CD4-positive, CD25-positive, alpha-beta regulatory T cell (primary cell): ENCODE measurements at regions not wholly inside any gene's neighbourhood (a gene's known extent, or its start where the extent isn't known, plus 50 kb on each side); places are given as distances from the start of the nearest gene placed in this dataset.

Experiments used
- ATAC-seq, 2 donors: fragments of 150-1000 bp; cut with Tn5 transposase; one replicate each; pipeline ENCODE4 v1.10.0; 2021; ENCODE audit warnings: low read depth in 2 of 2, moderate number of reproducible peaks in 2 of 2, moderate library complexity in 1 of 2
- DNase-seq, 3 donors: peaks; one replicate each; pipeline versions ENCODE4 v3.0.0 to v3.0.0-alpha.2; 2012 to 2022; ENCODE audit warnings: mixed read lengths in 1 of 3
- H3K27ac ChIP-seq: one replicate; pipeline ENCODE4 v1.7.0; 2013; ENCODE audit warnings: mild to moderate bottlenecking, low read length; ENCODE audit not compliant: insufficient read depth, poor library complexity, severe bottlenecking
- H3K27me3 ChIP-seq: one replicate; pipeline ENCODE4 v1.7.0; 2013; ENCODE audit warnings: low read length; ENCODE audit not compliant: control insufficient read depth, insufficient read depth
- H3K36me3 ChIP-seq: one replicate; pipeline ENCODE4 v1.7.0; 2013; ENCODE audit warnings: mild to moderate bottlenecking, low read length, moderate library complexity; ENCODE audit not compliant: control insufficient read depth, insufficient read depth
- H3K4me1 ChIP-seq: 2 replicates; pipeline ENCODE4 v1.7.0; 2013; ENCODE audit warnings: mild to moderate bottlenecking, low read length; ENCODE audit not compliant: insufficient read depth, control insufficient read depth, poor library complexity, severe bottlenecking
- H3K4me3 ChIP-seq: one replicate; pipeline ENCODE4 v1.7.0; 2013; ENCODE audit warnings: low read depth, mild to moderate bottlenecking, low read length, moderate library complexity
- H3K9me3 ChIP-seq, 2 experiments: 1 replicate in 1 of 2; 2 replicates in 1 of 2; pipeline ENCODE4 v1.7.0; 2013; ENCODE audit warnings: low read length in 2 of 2, mild to moderate bottlenecking in 1 of 2, moderate library complexity in 1 of 2; ENCODE audit not compliant: control insufficient read depth in 2 of 2
- H3K27ac Mint-ChIP-seq, 3 donors: one replicate each; pipeline ENCODE4 v1.8.0; 2020 to 2022; ENCODE audit warnings: mild to moderate bottlenecking in 3 of 3, mixed read lengths in 3 of 3, moderate library complexity in 2 of 3
- H3K27me3 Mint-ChIP-seq: one replicate; pipeline ENCODE4 v1.8.0; 2022; ENCODE audit warnings: mild to moderate bottlenecking, mixed read lengths
- H3K36me3 Mint-ChIP-seq: one replicate; pipeline ENCODE4 v1.8.0; 2020; ENCODE audit warnings: mixed read lengths
- H3K4me1 Mint-ChIP-seq, 4 donors: one replicate each; pipeline ENCODE4 v1.8.0; 2020 to 2022; ENCODE audit warnings: mixed read lengths in 4 of 4, mild to moderate bottlenecking in 1 of 4
- H3K4me3 Mint-ChIP-seq, 4 donors: one replicate each; pipeline ENCODE4 v1.8.0; 2020 to 2022; ENCODE audit warnings: mild to moderate bottlenecking in 4 of 4, mixed read lengths in 4 of 4, moderate library complexity in 3 of 4
- H3K9me3 Mint-ChIP-seq, 7 donors: one replicate each; pipeline ENCODE4 v1.8.0; 2020 to 2022; ENCODE audit warnings: mixed read lengths in 7 of 7, mild to moderate bottlenecking in 3 of 7, moderate library complexity in 2 of 7

GRCh38 chr2:71936076-71937030 is 211.3 kb downstream of the CYP26B1 start:
- Mint-ChIP-seq H3K4me1 (no peaks in the 10 kb centered on the region), H3K27me3 (peaks cover 4% of the 10 kb centered on the region), H3K27ac (no peak overlapping the region), H3K4me3 (no peak overlapping the region), H3K36me3 (no peaks in the 10 kb centered on the region), H3K9me3 (no peaks in the 10 kb centered on the region)
- Histone ChIP-seq H3K36me3 (no peaks in the 10 kb centered on the region), H3K9me3 (no peaks in the 10 kb centered on the region), H3K4me3 (no peak overlapping the region), H3K27ac (no peak overlapping the region), H3K4me1 (no peaks in the 10 kb centered on the region), H3K27me3 (no peaks in the 10 kb centered on the region)
- DNase-seq (no peak), ATAC-seq (no peak)

DNA sequence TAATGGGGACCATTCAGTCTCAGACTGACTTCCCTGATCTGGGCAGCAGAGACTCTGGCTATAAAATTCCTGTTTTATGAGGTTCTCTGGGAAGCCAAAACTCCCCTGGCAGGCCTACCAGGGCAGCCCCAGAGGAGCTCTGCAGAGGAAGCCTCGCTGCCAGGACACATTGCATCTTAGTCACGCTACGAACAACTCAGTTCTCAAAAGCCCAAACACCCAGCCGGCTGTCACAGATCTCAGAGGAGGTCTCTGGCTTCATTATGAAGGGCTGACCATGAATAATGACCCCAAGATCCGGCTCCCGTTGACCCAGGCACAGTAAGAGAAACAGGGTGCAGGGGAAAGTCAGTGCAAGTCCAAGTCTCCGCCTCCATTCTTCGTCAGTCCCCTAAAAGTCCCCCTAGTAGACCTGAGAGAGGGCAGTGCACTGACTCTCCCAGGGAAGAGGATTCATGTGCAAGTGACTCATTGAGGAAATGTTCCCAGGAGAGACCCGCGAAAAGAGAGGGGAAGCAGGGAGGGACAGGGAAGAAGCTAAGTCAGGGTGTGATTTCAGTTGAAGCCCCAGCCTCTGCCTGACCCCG is 212.3 kb downstream of the CYP26B1 start:
- no peaks in the 10 kb centered on the region for H3K9me3 ChIP-seq
- H3K27me3 ChIP-seq, result no peaks in the 10 kb centered on the region
- H3K9me3 Mint-ChIP-seq, result no peaks in the 10 kb centered on the region
- DNase-seq, result no peak
- peaks cover 4% of the 10 kb centered on the region for H3K27me3 Mint-ChIP-seq
- no peak for ATAC-seq
- no peaks in the 10 kb centered on the region for H3K36me3 ChIP-seq
- no peaks in the 10 kb centered on the region for H3K36me3 Mint-ChIP-seq
- H3K4me3 ChIP-seq, result no peak overlapping the region
- H3K4me1 Mint-ChIP-seq, result no peaks in the 10 kb centered on the region
- H3K27ac ChIP-seq, result no peak overlapping the region
- no peak overlapping the region for H3K27ac Mint-ChIP-seq
- no peaks in the 10 kb centered on the region for H3K4me1 ChIP-seq
- no peak overlapping the region for H3K4me3 Mint-ChIP-seq

DNA sequence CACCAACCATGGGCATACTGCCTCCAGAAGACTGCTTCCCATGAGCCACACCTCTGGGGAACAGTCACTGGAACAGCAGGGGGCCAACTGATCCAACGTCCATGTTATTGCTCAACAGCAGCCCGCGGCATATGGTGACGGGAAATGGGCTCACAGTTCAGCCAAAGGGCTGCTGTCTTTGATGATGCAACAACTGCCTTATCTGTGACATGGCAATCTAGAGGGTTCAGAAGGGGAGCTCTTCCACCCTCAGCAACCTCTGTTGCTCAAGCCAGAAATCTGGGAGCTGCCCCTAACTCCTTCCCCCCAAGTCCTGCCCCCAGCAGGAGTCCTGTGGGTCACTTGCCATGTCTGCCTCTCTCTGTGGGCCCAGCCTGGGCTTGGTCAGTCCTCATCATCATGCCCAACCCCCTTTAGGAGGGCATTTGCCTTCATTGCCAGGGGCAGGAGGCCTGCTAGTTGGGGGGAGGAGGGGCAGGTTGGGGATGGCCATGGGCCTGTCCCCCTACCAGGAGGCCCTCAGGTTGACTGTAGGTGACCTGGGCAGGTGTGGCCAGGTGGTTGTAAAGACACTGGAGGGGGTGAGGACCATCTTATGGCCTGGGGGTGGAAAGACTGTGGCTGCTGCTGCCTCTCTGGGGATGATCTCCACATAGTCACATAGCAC is 212.9 kb downstream of the CYP26B1 start:
- Histone ChIP-seq H3K27me3 (no peaks in the 10 kb centered on the region), H3K36me3 (no peaks in the 10 kb centered on the region), H3K4me1 (no peaks in the 10 kb centered on the region), H3K9me3 (no peaks in the 10 kb centered on the region), H3K27ac (no peak overlapping the region), H3K4me3 (no peak overlapping the region)
- Mint-ChIP-seq H3K4me1 (no peaks in the 10 kb centered on the region), H3K27ac (no peak overlapping the region), H3K36me3 (no peaks in the 10 kb centered on the region), H3K9me3 (no peaks in the 10 kb centered on the region), H3K4me3 (no peak overlapping the region), H3K27me3 (peaks cover 4% of the 10 kb centered on the region)
- no peak for DNase-seq
- no peak for ATAC-seq

DNA sequence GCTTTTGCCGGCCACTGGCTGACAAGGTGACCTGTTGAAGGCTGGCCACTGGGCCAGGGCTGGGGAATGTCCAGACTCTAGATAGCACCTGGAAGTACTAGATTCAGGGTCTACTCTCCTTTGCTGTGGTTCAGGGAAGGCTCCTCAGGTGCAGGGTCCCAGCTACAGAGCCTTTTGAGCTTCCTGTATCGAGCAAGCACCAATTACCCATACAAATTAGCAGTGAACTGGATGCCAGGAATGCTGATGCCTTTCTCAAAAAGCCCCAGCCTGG is 213.4 kb downstream of the CYP26B1 start:
- no peaks in the 10 kb centered on the region for H3K9me3 ChIP-seq
- H3K36me3 ChIP-seq, result no peaks in the 10 kb centered on the region
- H3K4me3 Mint-ChIP-seq, result no peak overlapping the region
- H3K4me3 ChIP-seq, result no peak overlapping the region
- no peak for DNase-seq
- no peaks in the 10 kb centered on the region for H3K27me3 ChIP-seq
- no peaks in the 10 kb centered on the region for H3K4me1 Mint-ChIP-seq
- peaks cover 4% of the 10 kb centered on the region for H3K27me3 Mint-ChIP-seq
- H3K27ac ChIP-seq, result no peak overlapping the region
- no peaks in the 10 kb centered on the region for H3K36me3 Mint-ChIP-seq
- no peak overlapping the region for H3K27ac Mint-ChIP-seq
- no peaks in the 10 kb centered on the region for H3K4me1 ChIP-seq
- no peak for ATAC-seq
- H3K9me3 Mint-ChIP-seq, result no peaks in the 10 kb centered on the region

GRCh38 chr2:71933467-71934319 is 214.0 kb downstream of the CYP26B1 start:
- H3K9me3 Mint-ChIP-seq, result no peaks in the 10 kb centered on the region
- H3K27ac ChIP-seq, result no peak overlapping the region
- no peaks in the 10 kb centered on the region for H3K9me3 ChIP-seq
- no peak overlapping the region for H3K27ac Mint-ChIP-seq
- no peaks in the 10 kb centered on the region for H3K36me3 ChIP-seq
- no peak for ATAC-seq
- H3K36me3 Mint-ChIP-seq, result no peaks in the 10 kb centered on the region
- no peak overlapping the region for H3K4me3 ChIP-seq
- no peak for DNase-seq
- H3K4me1 ChIP-seq, result no peaks in the 10 kb centered on the region
- no peaks in the 10 kb centered on the region for H3K27me3 ChIP-seq
- peaks cover 4% of the 10 kb centered on the region for H3K27me3 Mint-ChIP-seq
- no peak overlapping the region for H3K4me3 Mint-ChIP-seq
- H3K4me1 Mint-ChIP-seq, result no peaks in the 10 kb centered on the region

- no peak overlapping the region for H3K4me3 Mint-ChIP-seq
- Histone ChIP-seq H3K27me3 (no peaks in the 10 kb centered on the region), H3K36me3 (no peaks in the 10 kb centered on the region), H3K4me1 (no peaks in the 10 kb centered on the region), H3K4me3 (no peak overlapping the region), H3K9me3 (no peaks in the 10 kb centered on the region), H3K27ac (no peak overlapping the region)
- H3K27ac Mint-ChIP-seq, result no peak overlapping the region
- H3K9me3 Mint-ChIP-seq, result no peaks in the 10 kb centered on the region
- H3K27me3 Mint-ChIP-seq, result peaks cover 2% of the 10 kb centered on the region
- DNase-seq, result no peak
- no peaks in the 10 kb centered on the region for H3K4me1 Mint-ChIP-seq
- no peaks in the 10 kb centered on the region for H3K36me3 Mint-ChIP-seq
- no peak for ATAC-seq
Measured at GRCh38 chr2:71932780-71933466, 214.7 kb downstream of the CYP26B1 start.

DNA sequence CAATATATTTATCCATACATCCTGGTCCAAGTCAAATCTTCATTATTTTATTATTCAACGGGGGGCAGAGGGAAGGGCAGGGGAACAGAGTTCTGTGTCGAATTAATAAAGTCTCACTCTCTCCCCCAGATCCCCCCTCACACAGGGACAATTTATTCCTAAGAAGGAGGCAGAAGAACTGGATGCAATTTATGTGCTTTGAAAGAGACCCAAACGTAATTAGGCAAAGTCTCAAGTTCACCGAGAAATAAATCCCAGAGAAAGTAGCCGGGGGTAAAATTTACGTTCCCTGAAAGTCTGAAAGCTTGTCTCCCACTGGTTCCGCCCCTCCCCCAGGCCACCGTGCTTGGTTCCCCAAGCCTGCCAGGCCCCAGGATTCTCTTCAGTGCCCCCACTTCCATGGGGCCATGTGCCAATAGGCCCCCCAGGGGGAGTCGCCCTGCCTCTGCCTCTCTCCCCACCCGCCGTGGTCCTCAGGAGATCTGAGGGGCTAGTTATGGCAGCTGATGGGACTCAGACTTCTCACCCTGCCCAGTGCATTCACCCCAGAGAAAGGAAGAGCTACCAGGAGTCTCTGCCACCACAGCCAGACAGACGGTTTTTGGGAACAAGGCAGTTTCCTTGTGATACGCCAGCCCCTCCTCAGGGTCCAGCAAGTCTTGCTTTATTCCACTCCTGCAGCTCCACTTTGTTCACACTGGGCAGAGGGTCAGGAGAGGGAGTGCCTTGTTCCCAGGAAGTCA is 215.5 kb downstream of the CYP26B1 start:
- no peak for ATAC-seq
- no peaks in the 10 kb centered on the region for H3K4me1 ChIP-seq
- Mint-ChIP-seq H3K36me3 (no peaks in the 10 kb centered on the region), H3K4me1 (no peaks in the 10 kb centered on the region), H3K27ac (no peak overlapping the region), H3K9me3 (no peaks in the 10 kb centered on the region), H3K4me3 (no peak overlapping the region), H3K27me3 (no peaks in the 10 kb centered on the region)
- no peaks in the 10 kb centered on the region for H3K9me3 ChIP-seq
- no peak for DNase-seq
- no peak overlapping the region for H3K4me3 ChIP-seq
- no peak overlapping the region for H3K27ac ChIP-seq
- H3K36me3 ChIP-seq, result no peaks in the 10 kb centered on the region
- no peaks in the 10 kb centered on the region for H3K27me3 ChIP-seq
